ENCODE measurements at regions not wholly inside any gene's neighbourhood (a gene's known extent, or its start where the extent isn't known, plus 50 kb on each side); places are given as distances from the start of the nearest gene placed in this dataset.

DNA sequence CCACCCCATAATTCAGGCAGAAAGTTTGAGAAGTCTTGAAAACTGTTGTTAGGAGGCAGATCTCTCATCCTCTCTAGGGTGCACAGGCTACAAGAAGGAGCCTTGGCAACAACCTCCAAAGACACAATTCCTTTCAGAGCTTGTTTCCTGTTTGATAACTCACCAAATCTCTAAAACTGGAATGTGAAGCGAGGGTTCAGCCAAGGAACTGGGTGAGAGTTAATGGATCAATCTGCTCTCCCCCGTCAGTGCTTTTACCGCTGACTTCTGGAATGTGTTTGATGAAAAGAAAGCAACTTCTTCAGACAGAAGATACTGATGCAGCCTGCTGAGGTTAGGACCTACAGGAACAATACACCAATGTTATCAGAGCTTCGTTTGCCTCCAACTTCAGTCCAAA, 171.8 kb upstream of the BMP2 start:
- Mint-ChIP-seq H3K27ac (no peak overlapping the region), H3K4me1 (peaks cover 8% of the 10 kb centered on the region), H3K27me3 (ENCODE audit: low read depth) (no peaks in the 10 kb centered on the region), H3K4me3 (no peak overlapping the region), H3K36me3 (no peaks in the 10 kb centered on the region), H3K9me3 (peaks cover 7% of the 10 kb centered on the region)
- ATAC-seq = no peak
- TF ChIP-seq CBFB (CRISPR knock-in tag; IDR thresholded peaks at IDR 0.05; ENCODE audit: low read depth) (no peak), ESRRA (CRISPR knock-in tag; IDR thresholded peaks at IDR 0.05; ENCODE audit: borderline replicate concordance) (no peak), USF2 (CRISPR knock-in tag; IDR thresholded peaks at IDR 0.05) (no peak), ZNF671 (CRISPR knock-in tag; IDR thresholded peaks at IDR 0.05) (no peak), KAT7 (CRISPR knock-in tag; IDR thresholded peaks at IDR 0.05; ENCODE audit: borderline replicate concordance) (no peak), TEAD4 (CRISPR knock-in tag; IDR thresholded peaks at IDR 0.05) (no peak), CREB1 (CRISPR knock-in tag; IDR thresholded peaks at IDR 0.05) (no peak), RELA (CRISPR knock-in tag; IDR thresholded peaks at IDR 0.05; ENCODE audit: borderline replicate concordance) (no peak), ZNF532 (CRISPR knock-in tag; IDR thresholded peaks at IDR 0.05; ENCODE audit: borderline replicate concordance) (no peak), ATF6 (CRISPR knock-in tag; IDR thresholded peaks at IDR 0.05) (no peak), ERG (CRISPR knock-in tag; IDR thresholded peaks at IDR 0.05) (no peak), EMX1 (CRISPR knock-in tag; IDR thresholded peaks at IDR 0.05) (no peak)
- TF ChIP-seq, protein P1, sequence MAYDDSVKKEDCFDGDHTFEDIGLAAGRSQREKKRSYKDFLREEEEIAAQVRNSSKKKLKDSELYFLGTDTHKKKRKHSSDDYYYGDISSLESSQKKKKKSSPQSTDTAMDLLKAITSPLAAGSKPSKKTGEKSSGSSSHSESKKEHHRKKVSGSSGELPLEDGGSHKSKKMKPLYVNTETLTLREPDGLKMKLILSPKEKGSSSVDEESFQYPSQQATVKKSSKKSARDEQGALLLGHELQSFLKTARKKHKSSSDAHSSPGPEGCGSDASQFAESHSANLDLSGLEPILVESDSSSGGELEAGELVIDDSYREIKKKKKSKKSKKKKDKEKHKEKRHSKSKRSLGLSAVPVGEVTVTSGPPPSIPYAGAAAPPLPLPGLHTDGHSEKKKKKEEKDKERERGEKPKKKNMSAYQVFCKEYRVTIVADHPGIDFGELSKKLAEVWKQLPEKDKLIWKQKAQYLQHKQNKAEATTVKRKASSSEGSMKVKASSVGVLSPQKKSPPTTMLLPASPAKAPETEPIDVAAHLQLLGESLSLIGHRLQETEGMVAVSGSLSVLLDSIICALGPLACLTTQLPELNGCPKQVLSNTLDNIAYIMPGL (CRISPR knock-in tag; IDR thresholded peaks at IDR 0.05) = no peak
- TF ChIP-seq, protein P2, sequence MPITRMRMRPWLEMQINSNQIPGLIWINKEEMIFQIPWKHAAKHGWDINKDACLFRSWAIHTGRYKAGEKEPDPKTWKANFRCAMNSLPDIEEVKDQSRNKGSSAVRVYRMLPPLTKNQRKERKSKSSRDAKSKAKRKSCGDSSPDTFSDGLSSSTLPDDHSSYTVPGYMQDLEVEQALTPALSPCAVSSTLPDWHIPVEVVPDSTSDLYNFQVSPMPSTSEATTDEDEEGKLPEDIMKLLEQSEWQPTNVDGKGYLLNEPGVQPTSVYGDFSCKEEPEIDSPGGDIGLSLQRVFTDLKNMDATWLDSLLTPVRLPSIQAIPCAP (CRISPR knock-in tag; IDR thresholded peaks at IDR 0.05) = no peak
- TF ChIP-seq, protein P3, sequence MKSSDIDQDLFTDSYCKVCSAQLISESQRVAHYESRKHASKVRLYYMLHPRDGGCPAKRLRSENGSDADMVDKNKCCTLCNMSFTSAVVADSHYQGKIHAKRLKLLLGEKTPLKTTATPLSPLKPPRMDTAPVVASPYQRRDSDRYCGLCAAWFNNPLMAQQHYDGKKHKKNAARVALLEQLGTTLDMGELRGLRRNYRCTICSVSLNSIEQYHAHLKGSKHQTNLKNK (CRISPR knock-in tag; IDR thresholded peaks at IDR 0.05) = no peak
- TF ChIP-seq, protein P4, sequence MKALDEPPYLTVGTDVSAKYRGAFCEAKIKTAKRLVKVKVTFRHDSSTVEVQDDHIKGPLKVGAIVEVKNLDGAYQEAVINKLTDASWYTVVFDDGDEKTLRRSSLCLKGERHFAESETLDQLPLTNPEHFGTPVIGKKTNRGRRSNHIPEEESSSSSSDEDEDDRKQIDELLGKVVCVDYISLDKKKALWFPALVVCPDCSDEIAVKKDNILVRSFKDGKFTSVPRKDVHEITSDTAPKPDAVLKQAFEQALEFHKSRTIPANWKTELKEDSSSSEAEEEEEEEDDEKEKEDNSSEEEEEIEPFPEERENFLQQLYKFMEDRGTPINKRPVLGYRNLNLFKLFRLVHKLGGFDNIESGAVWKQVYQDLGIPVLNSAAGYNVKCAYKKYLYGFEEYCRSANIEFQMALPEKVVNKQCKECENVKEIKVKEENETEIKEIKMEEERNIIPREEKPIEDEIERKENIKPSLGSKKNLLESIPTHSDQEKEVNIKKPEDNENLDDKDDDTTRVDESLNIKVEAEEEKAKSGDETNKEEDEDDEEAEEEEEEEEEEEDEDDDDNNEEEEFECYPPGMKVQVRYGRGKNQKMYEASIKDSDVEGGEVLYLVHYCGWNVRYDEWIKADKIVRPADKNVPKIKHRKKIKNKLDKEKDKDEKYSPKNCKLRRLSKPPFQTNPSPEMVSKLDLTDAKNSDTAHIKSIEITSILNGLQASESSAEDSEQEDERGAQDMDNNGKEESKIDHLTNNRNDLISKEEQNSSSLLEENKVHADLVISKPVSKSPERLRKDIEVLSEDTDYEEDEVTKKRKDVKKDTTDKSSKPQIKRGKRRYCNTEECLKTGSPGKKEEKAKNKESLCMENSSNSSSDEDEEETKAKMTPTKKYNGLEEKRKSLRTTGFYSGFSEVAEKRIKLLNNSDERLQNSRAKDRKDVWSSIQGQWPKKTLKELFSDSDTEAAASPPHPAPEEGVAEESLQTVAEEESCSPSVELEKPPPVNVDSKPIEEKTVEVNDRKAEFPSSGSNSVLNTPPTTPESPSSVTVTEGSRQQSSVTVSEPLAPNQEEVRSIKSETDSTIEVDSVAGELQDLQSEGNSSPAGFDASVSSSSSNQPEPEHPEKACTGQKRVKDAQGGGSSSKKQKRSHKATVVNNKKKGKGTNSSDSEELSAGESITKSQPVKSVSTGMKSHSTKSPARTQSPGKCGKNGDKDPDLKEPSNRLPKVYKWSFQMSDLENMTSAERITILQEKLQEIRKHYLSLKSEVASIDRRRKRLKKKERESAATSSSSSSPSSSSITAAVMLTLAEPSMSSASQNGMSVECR (CRISPR knock-in tag; IDR thresholded peaks at IDR 0.05; ENCODE audit: borderline replicate concordance) = no peak
- ChIA-PET POLR2A (no interaction called here), CTCF (interaction anchor here (2.2 kb wide), 1 partner anchor 13 kb away, joined by 7 read pairs; no protein-coding TSS in a partner anchor)
- DNase-seq (ENCODE audit: low spot score) = no peak
